IMR-90 (cell line): ENCODE measurements at regions not wholly inside any gene's neighbourhood (a gene's known extent, or its start where the extent isn't known, plus 50 kb on each side); places are given as distances from the start of the nearest gene placed in this dataset.

ENCODE experiments used
- ATAC-seq: fragments of 200-7000 bp; cut with Tn5 transposase; 2 replicates; pipeline ENCODE4 v1.9.1; 2020; ENCODE audit warnings: low read depth, mild to moderate bottlenecking, moderate library complexity
- BruUV-seq: library from RNA; stranded (reverse); fragments of 400-500 nt; replicated peaks from 2 replicates; lab custom pipeline; 2021; lab: Mats Ljungman, UMichigan
- CTCF ChIA-PET: fragments of 300-600 bp; formaldehyde crosslinking; extraction: SDS; loops from one replicate; lab custom pipeline; 2021; ENCODE audit warnings: antibody characterized with exemption; lab: Yijun Ruan, JAX
- POLR2A ChIA-PET: fragments of 300-600 bp; sonication (Branson Sonifier 250); formaldehyde crosslinking; loops from one replicate; lab custom pipeline; 2022; ENCODE audit warnings: antibody characterized with exemption; ENCODE audit not compliant: unreplicated experiment; lab: Charles Lee
- DNase-seq: peaks from one replicate; pipeline ENCODE4 v3.0.0; 2013
- H2AFZ ChIP-seq: replicated peaks from 2 replicates; pipeline ENCODE3; 2013; ENCODE audit warnings: low read length, mild to moderate bottlenecking; ENCODE audit not compliant: poor library complexity
- H2AK5ac ChIP-seq: 2 replicates; pipeline ENCODE4 v1.6.1; 2013; ENCODE audit warnings: low read depth, low read length, inconsistent platforms
- H2AK9ac ChIP-seq: replicated peaks from 2 replicates; pipeline ENCODE3; 2013; ENCODE audit warnings: mild to moderate bottlenecking, low read depth, low read length, moderate library complexity; ENCODE audit not compliant: poor library complexity
- H2BK120ac ChIP-seq: 2 replicates; pipeline ENCODE4 v1.6.1; 2013; ENCODE audit warnings: low read depth, low read length, inconsistent platforms
- H2BK15ac ChIP-seq: 3 replicates; pipeline ENCODE4 v1.6.1; 2013; ENCODE audit warnings: low read depth, low read length, inconsistent platforms
- H2BK20ac ChIP-seq: 2 replicates; pipeline ENCODE4 v1.6.1; 2013; ENCODE audit warnings: low read depth, mild to moderate bottlenecking, inconsistent platforms, low read length, moderate library complexity
- H2BK5ac ChIP-seq: 2 replicates; pipeline ENCODE4 v1.6.1; 2013; ENCODE audit warnings: mild to moderate bottlenecking, low read depth, low read length, inconsistent platforms; ENCODE audit not compliant: poor library complexity, severe bottlenecking
- H3K14ac ChIP-seq: replicated peaks from 2 replicates; pipeline ENCODE4 v1.6.1; 2013; ENCODE audit warnings: low read depth, low read length, inconsistent platforms
- H3K18ac ChIP-seq: 2 replicates; pipeline ENCODE4 v1.6.1; 2013; ENCODE audit warnings: low read depth, low read length, control low read depth
- H3K23ac ChIP-seq: 2 replicates; pipeline ENCODE4 v1.6.1; 2013; ENCODE audit warnings: low read depth, low read length, inconsistent platforms
- H3K27ac ChIP-seq: 2 replicates; pipeline ENCODE4 v1.5.1; 2013; ENCODE audit warnings: mild to moderate bottlenecking, control low read depth, low read length; ENCODE audit not compliant: insufficient read depth
- H3K27me3 ChIP-seq: 2 replicates; pipeline ENCODE4 v1.6.1; 2013; ENCODE audit warnings: low read length; ENCODE audit not compliant: control insufficient read depth, insufficient read depth
- H3K36me3 ChIP-seq: 2 replicates; pipeline ENCODE4 v1.6.1; 2013; ENCODE audit warnings: low read length, mixed read lengths; ENCODE audit not compliant: control insufficient read depth, insufficient read depth
- H3K4ac ChIP-seq: 2 replicates; pipeline ENCODE4 v1.6.1; 2013; ENCODE audit warnings: low read depth, low read length, inconsistent platforms
- H3K4me1 ChIP-seq: 2 replicates; pipeline ENCODE4 v1.6.1; 2013; ENCODE audit warnings: low read length, mixed read lengths; ENCODE audit not compliant: control insufficient read depth, insufficient read depth
- H3K4me2 ChIP-seq: 2 replicates; pipeline ENCODE4 v1.6.1; 2013; ENCODE audit warnings: low read depth, mild to moderate bottlenecking, control low read depth, low read length, moderate library complexity
- H3K4me3 ChIP-seq: 2 replicates; pipeline ENCODE4 v1.5.1; 2013; ENCODE audit warnings: low read depth, mild to moderate bottlenecking, control low read depth, low read length, moderate library complexity; ENCODE audit not compliant: insufficient read depth
- H3K56ac ChIP-seq: 2 replicates; pipeline ENCODE4 v1.6.1; 2013; ENCODE audit warnings: low read length, inconsistent platforms; ENCODE audit not compliant: insufficient read depth; ENCODE audit errors: extremely low read depth
- H3K79me1 ChIP-seq, 2 experiments: 2 replicates each; pipeline ENCODE4 v1.6.1; 2013; ENCODE audit warnings: low read length in 2 of 2, inconsistent platforms in 1 of 2, low read depth in 1 of 2
- H3K9ac ChIP-seq: 2 replicates; pipeline ENCODE4 v1.6.1; 2013; ENCODE audit warnings: low read depth, low read length, control low read depth
- H3K9me1 ChIP-seq: 2 replicates; pipeline ENCODE4 v1.6.1; 2013; ENCODE audit warnings: low read length, inconsistent platforms; ENCODE audit not compliant: insufficient read depth
- H3K9me3 ChIP-seq: 2 replicates; pipeline ENCODE4 v1.6.1; 2013; ENCODE audit warnings: low read length; ENCODE audit not compliant: control insufficient read depth, insufficient read depth
- H4K20me1 ChIP-seq: 2 replicates; pipeline ENCODE4 v1.6.1; 2013; ENCODE audit warnings: low read length, inconsistent platforms; ENCODE audit not compliant: insufficient read depth
- H4K5ac ChIP-seq: 2 replicates; pipeline ENCODE4 v1.6.1; 2013; ENCODE audit warnings: mild to moderate bottlenecking, low read depth, low read length, control low read depth
- H4K8ac ChIP-seq, 2 experiments: 2 replicates each; pipeline ENCODE4 v1.6.1; 2013; ENCODE audit warnings: low read depth in 2 of 2, low read length in 2 of 2, control low read depth in 1 of 2, inconsistent platforms in 1 of 2
- H4K91ac ChIP-seq: 2 replicates; pipeline ENCODE4 v1.6.1; 2013; ENCODE audit warnings: low read depth, low read length, inconsistent platforms; ENCODE audit not compliant: insufficient read depth
- BHLHE40 ChIP-seq: fragments of 150-350 bp; IDR thresholded peaks from 2 replicates; pipeline ENCODE4 v1.6.1; 2016; ENCODE audit warnings: mild to moderate bottlenecking, low read depth, low read length
- CEBPB ChIP-seq: IDR thresholded peaks from 2 replicates; pipeline ENCODE4 v1.6.1; 2012; ENCODE audit warnings: low read depth, low read length, improper control_type of control experiment
- CHD1 ChIP-seq: IDR thresholded peaks from 2 replicates; pipeline ENCODE4 v1.6.1; 2012; ENCODE audit warnings: low read depth, low read length, improper control_type of control experiment
- CTCF ChIP-seq: conservative IDR thresholded peaks from 2 replicates; pipeline ENCODE4 v1.5.1; 2012; ENCODE audit warnings: mild to moderate bottlenecking, low read depth, low read length, improper control_type of control experiment
- ELK1 ChIP-seq: fragments of 150-350 bp; IDR thresholded peaks from 2 replicates; pipeline ENCODE4 v1.6.1; 2016; ENCODE audit warnings: low read depth, mild to moderate bottlenecking, low read length, moderate library complexity, borderline replicate concordance
- FOS ChIP-seq: fragments of 150-350 bp; IDR thresholded peaks from 2 replicates; pipeline ENCODE4 v1.6.1; 2016; ENCODE audit warnings: low read depth, low read length
- MAFK ChIP-seq: IDR thresholded peaks from 2 replicates; pipeline ENCODE4 v1.6.1; 2012; ENCODE audit warnings: low read depth, low read length, improper control_type of control experiment
- MAZ ChIP-seq: IDR thresholded peaks from 2 replicates; pipeline ENCODE4 v1.6.1; 2012; ENCODE audit warnings: low read depth, mild to moderate bottlenecking, low read length, improper control_type of control experiment, moderate library complexity, borderline replicate concordance
- MXI1 ChIP-seq: IDR thresholded peaks from 2 replicates; pipeline ENCODE4 v1.6.1; 2012; ENCODE audit warnings: low read depth, mild to moderate bottlenecking, low read length, moderate library complexity, borderline replicate concordance
- NFE2L2 ChIP-seq: fragments of 150-350 bp; IDR thresholded peaks from 2 replicates; pipeline ENCODE4 v1.6.1; 2016; ENCODE audit warnings: low read depth, mild to moderate bottlenecking, low read length
- POLR2A ChIP-seq: IDR thresholded peaks from 2 replicates; pipeline ENCODE4 v1.6.1; 2012; ENCODE audit warnings: mild to moderate bottlenecking, low read depth, low read length
- RAD21 ChIP-seq: IDR thresholded peaks from 2 replicates; pipeline ENCODE4 v1.6.1; 2012; ENCODE audit warnings: low read length, improper control_type of control experiment
- RCOR1 ChIP-seq: IDR thresholded peaks from 2 replicates; pipeline ENCODE4 v1.6.1; 2012; ENCODE audit warnings: mild to moderate bottlenecking, low read length, improper control_type of control experiment; ENCODE audit not compliant: insufficient replicate concordance
- RFX5 ChIP-seq: IDR thresholded peaks from 2 replicates; pipeline ENCODE4 v1.8.0; 2012; ENCODE audit warnings: low read depth, mild to moderate bottlenecking, low read length, moderate library complexity
- SMC3 ChIP-seq: fragments of 150-350 bp; IDR thresholded peaks from 2 replicates; pipeline ENCODE4 v1.6.1; 2016; ENCODE audit warnings: low read depth, mild to moderate bottlenecking, antibody characterized with exemption, low read length, moderate library complexity
- USF2 ChIP-seq: fragments of 150-350 bp; IDR thresholded peaks from 2 replicates; pipeline ENCODE4 v1.6.1; 2017; ENCODE audit warnings: mild to moderate bottlenecking, antibody characterized with exemption, low read length, low read depth
- WGBS, 2 experiments: methylation state at CpG; one replicate each; pipeline versions ENCODE4 v1.1.5 to v1.1.7; 2013; ENCODE audit warnings: missing lambda C conversion rate in 2 of 2; ENCODE audit not compliant: insufficient read length in 1 of 2; ENCODE audit errors: extremely low coverage in 2 of 2; 5-methylcytosine and 5-hydroxymethylcytosine counted together
- dilution Hi-C: fragments of 300-500 bp; cut with HindIII; formaldehyde crosslinking; loops from one replicate; pipeline ENCODE4 v1.14.3; 2018; ENCODE audit warnings: low sequenced_read_pairs; ENCODE audit not compliant: unreplicated experiment
- in situ Hi-C: fragments of 300-500 bp; cut with MboI; formaldehyde crosslinking; loops from 3 replicates; pipeline ENCODE4 v1.14.3; 2019; ENCODE audit warnings: low sequenced_read_pairs, inconsistent platforms, mixed read lengths
- intact Hi-C: fragments of 100-400 bp; cut with micrococcal nuclease; formaldehyde crosslinking; loops from 2 replicates; pipeline ENCODE4 v1.10.0; 2022

GRCh38 chr2:48081317-48081628 is 175.0 kb upstream of the FBXO11 start:
- no peak overlapping the region for H4K5ac ChIP-seq
- no peak overlapping the region for H3K9ac ChIP-seq
- H3K36me3 ChIP-seq = no peaks in the 10 kb centered on the region
- H4K91ac ChIP-seq = no peak overlapping the region
- H2AK9ac ChIP-seq = no peak overlapping the region
- H3K27me3 ChIP-seq = peaks cover 6% of the 10 kb centered on the region
- no peak overlapping the region for H3K27ac ChIP-seq
- intact Hi-C loops (no loop called here), dilution Hi-C loops (no loop called here), in situ Hi-C loops (no loop called here)
- H3K14ac ChIP-seq = no peak overlapping the region
- no TSS peak for BruUV-seq
- DNase-seq (no peak), ATAC-seq (no peak)
- H3K18ac ChIP-seq = no peak overlapping the region
- WGBS, 2 experiments = no CpG with 5 or more reads among the region's 7 CpGs
- no peak overlapping the region for H4K8ac ChIP-seq
- no peak overlapping the region for H2BK120ac ChIP-seq
- H3K9me3 ChIP-seq = no peaks in the 10 kb centered on the region
- no peak overlapping the region for H3K56ac ChIP-seq
- no peak overlapping the region for H2AK5ac ChIP-seq
- H3K4ac ChIP-seq = no peak overlapping the region
- H3K23ac ChIP-seq = no peak overlapping the region
- H3K4me3 ChIP-seq = no peak overlapping the region
- H2AFZ ChIP-seq = no peak overlapping the region
- H2BK5ac ChIP-seq = no peak overlapping the region
- no peak overlapping the region for H2BK15ac ChIP-seq
- CTCF ChIA-PET = no interaction called here
- H4K20me1 ChIP-seq = no peaks in the 10 kb centered on the region
- no peak overlapping the region for H2BK20ac ChIP-seq
- no peaks in the 10 kb centered on the region for H3K4me1 ChIP-seq
- no peaks in the 10 kb centered on the region for H3K9me1 ChIP-seq
- POLR2A ChIA-PET = no interaction called here
- H3K4me2 ChIP-seq = no peak overlapping the region
- TF ChIP-seq MAFK (no peak), USF2 (no peak), POLR2A (no peak), RAD21 (no peak), RCOR1 (no peak), BHLHE40 (no peak), FOS (no peak), RFX5 (no peak), MAZ (no peak), NFE2L2 (no peak), CEBPB (no peak), SMC3 (no peak), CHD1 (no peak), MXI1 (no peak), ELK1 (no peak), CTCF (no peak)
- no peaks in the 10 kb centered on the region for H3K79me1 ChIP-seq
